PC-9 (cell line): ENCODE measurements at regions not wholly inside any gene's neighbourhood (a gene's known extent, or its start where the extent isn't known, plus 50 kb on each side); places are given as distances from the start of the nearest gene placed in this dataset.

Source experiments
- CTCF ChIP-seq: fragments of 200-600 bp; sonication (generic); conservative IDR thresholded peaks from 2 replicates; pipeline ENCODE4 v1.6.1; 2017; ENCODE audit warnings: mixed run types, antibody characterized with exemption, mild to moderate bottlenecking, moderate library complexity
- EZH2 ChIP-seq: fragments of 200-600 bp; sonication (generic); IDR thresholded peaks from 2 replicates; pipeline ENCODE4 v1.8.0; 2017; ENCODE audit warnings: antibody characterized with exemption, low read depth

GRCh38 chr12:114835031-114835430 is 151.1 kb upstream of the TBX3 start:
- TF ChIP-seq CTCF (no peak), EZH2 (no peak)
